IPS-20b (cell line): ENCODE measurements at regions not wholly inside any gene's neighbourhood (a gene's known extent, or its start where the extent isn't known, plus 50 kb on each side); places are given as distances from the start of the nearest gene placed in this dataset.

Experiments used
- H3K27ac ChIP-seq: one replicate; pipeline ENCODE4 v1.5.1; 2013; ENCODE audit warnings: low read length
- H3K27me3 ChIP-seq: 2 replicates; pipeline ENCODE4 v1.6.1; 2013; ENCODE audit warnings: mild to moderate bottlenecking, low read length, inconsistent platforms; ENCODE audit not compliant: insufficient read depth
- H3K36me3 ChIP-seq: 2 replicates; pipeline ENCODE4 v1.6.1; 2013; ENCODE audit warnings: low read depth, mild to moderate bottlenecking, inconsistent platforms, low read length, moderate library complexity; ENCODE audit not compliant: insufficient read depth
- H3K4me1 ChIP-seq: 2 replicates; pipeline ENCODE4 v1.6.1; 2013; ENCODE audit warnings: mild to moderate bottlenecking, control low read depth, inconsistent platforms, low read length, moderate library complexity; ENCODE audit not compliant: insufficient read depth
- H3K4me3 ChIP-seq: 2 replicates; pipeline ENCODE4 v1.5.1; 2013; ENCODE audit warnings: mild to moderate bottlenecking, low read length, inconsistent platforms
- H3K9ac ChIP-seq: 2 replicates; pipeline ENCODE4 v1.6.1; 2013; ENCODE audit warnings: low read depth, mild to moderate bottlenecking, inconsistent platforms, low read length, moderate library complexity
- H3K9me3 ChIP-seq: 2 replicates; pipeline ENCODE4 v1.6.1; 2013; ENCODE audit warnings: mild to moderate bottlenecking, low read depth, low read length, inconsistent platforms; ENCODE audit not compliant: insufficient read depth

GRCh38 chr4:11722223-11722622 is 293.5 kb upstream of the HS3ST1 start:
- Histone ChIP-seq H3K36me3 (no peaks in the 10 kb centered on the region), H3K4me3 (no peak overlapping the region), H3K9me3 (no peaks in the 10 kb centered on the region), H3K27me3 (no peaks in the 10 kb centered on the region), H3K27ac (no peak overlapping the region), H3K4me1 (no peaks in the 10 kb centered on the region), H3K9ac (no peak overlapping the region)

DNA sequence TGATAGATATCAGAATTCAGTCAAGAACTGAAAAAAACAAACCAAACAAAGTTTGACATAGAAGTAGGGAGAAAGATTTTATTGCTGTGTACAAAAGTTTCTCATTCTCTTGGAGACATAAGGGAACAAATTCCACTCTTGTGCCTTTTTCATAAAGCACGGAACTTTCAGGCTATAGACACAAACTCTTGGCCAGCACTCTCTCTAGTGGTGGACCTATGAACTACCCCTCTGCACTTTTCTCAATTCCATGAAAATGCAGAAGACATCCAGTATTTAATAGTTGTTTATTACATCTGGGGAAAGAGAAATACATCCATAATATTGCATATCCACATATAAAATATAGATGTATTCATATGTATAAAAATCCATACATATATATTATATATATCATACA is 291.6 kb upstream of the HS3ST1 start:
- H3K9ac ChIP-seq, result no peak overlapping the region
- H3K36me3 ChIP-seq, result no peaks in the 10 kb centered on the region
- no peaks in the 10 kb centered on the region for H3K4me1 ChIP-seq
- H3K9me3 ChIP-seq, result no peaks in the 10 kb centered on the region
- H3K27ac ChIP-seq, result no peak overlapping the region
- H3K27me3 ChIP-seq, result no peaks in the 10 kb centered on the region
- H3K4me3 ChIP-seq, result no peak overlapping the region

GRCh38 chr4:11719879-11720278 is 291.2 kb upstream of the HS3ST1 start:
- H3K36me3 ChIP-seq, result no peaks in the 10 kb centered on the region
- no peaks in the 10 kb centered on the region for H3K27me3 ChIP-seq
- H3K4me3 ChIP-seq, result no peak overlapping the region
- H3K9ac ChIP-seq, result no peak overlapping the region
- no peaks in the 10 kb centered on the region for H3K4me1 ChIP-seq
- no peaks in the 10 kb centered on the region for H3K9me3 ChIP-seq
- H3K27ac ChIP-seq, result no peak overlapping the region

- peaks cover 4% of the 10 kb centered on the region; the same call in 1 of the 2 replicates for H3K4me1 ChIP-seq
- no peaks in the 10 kb centered on the region for H3K36me3 ChIP-seq
- no peak overlapping the region for H3K4me3 ChIP-seq
- no peak overlapping the region for H3K9ac ChIP-seq
- H3K27ac ChIP-seq, result no peak overlapping the region
- no peaks in the 10 kb centered on the region for H3K27me3 ChIP-seq
- H3K9me3 ChIP-seq, result no peaks in the 10 kb centered on the region
Measured at GRCh38 chr4:11715753-11716521, 287.2 kb upstream of the HS3ST1 start.

GRCh38 chr4:11710453-11711093 is 281.9 kb upstream of the HS3ST1 start:
- Histone ChIP-seq H3K36me3 (no peaks in the 10 kb centered on the region), H3K27me3 (no peaks in the 10 kb centered on the region), H3K4me3 (no peak overlapping the region), H3K9ac (no peak overlapping the region), H3K27ac (no peak overlapping the region), H3K4me1 (peaks cover 10% of the 10 kb centered on the region; the same call in 1 of the 2 replicates), H3K9me3 (peaks cover 6% of the 10 kb centered on the region; the same call in 1 of the 2 replicates)

GRCh38 chr4:11704186-11704830 is 275.6 kb upstream of the HS3ST1 start:
- Histone ChIP-seq H3K27ac (no peak overlapping the region), H3K27me3 (no peaks in the 10 kb centered on the region), H3K9ac (no peak overlapping the region), H3K4me1 (no peaks in the 10 kb centered on the region; the same call in 1 of the 2 replicates), H3K9me3 (peaks cover 6% of the 10 kb centered on the region; the same call in 1 of the 2 replicates), H3K36me3 (no peaks in the 10 kb centered on the region), H3K4me3 (no peak overlapping the region)

DNA sequence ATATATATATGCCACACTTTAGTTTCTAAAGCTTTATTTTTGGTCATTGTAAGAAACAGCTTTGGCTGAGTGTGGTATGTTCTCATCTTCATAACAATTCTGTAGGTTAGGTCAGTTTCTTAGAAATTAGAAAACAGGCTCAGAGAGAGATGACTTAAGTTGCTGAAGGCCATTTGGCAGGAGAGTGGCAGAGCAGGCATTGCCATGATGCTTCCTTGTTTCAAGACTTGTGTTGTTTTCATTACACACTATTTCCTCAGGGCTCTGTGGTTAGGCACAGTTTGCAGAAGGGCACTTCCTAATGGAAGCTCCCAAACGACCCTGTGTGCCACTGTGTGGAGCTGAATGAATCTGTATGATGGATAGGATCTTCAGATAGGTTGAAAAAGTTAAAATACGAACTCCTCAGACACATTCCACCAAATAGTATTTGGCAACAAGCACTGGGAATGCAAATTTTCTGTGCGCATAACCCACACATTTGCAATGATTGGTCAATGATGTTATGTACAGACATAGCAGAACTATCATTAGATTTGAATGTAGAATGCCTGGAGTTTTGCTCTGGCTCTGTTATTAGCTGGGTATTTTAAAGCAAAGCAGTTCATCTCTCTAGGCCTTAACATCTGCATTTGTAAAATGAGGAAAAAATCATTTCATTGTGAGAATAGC is 274.3 kb upstream of the HS3ST1 start:
- Histone ChIP-seq H3K27ac (no peak overlapping the region), H3K27me3 (no peaks in the 10 kb centered on the region), H3K36me3 (no peaks in the 10 kb centered on the region), H3K9ac (no peak overlapping the region), H3K9me3 (peaks cover 4% of the 10 kb centered on the region; the same call in 1 of the 2 replicates), H3K4me3 (no peak overlapping the region), H3K4me1 (no peaks in the 10 kb centered on the region; the same call in 1 of the 2 replicates)

DNA sequence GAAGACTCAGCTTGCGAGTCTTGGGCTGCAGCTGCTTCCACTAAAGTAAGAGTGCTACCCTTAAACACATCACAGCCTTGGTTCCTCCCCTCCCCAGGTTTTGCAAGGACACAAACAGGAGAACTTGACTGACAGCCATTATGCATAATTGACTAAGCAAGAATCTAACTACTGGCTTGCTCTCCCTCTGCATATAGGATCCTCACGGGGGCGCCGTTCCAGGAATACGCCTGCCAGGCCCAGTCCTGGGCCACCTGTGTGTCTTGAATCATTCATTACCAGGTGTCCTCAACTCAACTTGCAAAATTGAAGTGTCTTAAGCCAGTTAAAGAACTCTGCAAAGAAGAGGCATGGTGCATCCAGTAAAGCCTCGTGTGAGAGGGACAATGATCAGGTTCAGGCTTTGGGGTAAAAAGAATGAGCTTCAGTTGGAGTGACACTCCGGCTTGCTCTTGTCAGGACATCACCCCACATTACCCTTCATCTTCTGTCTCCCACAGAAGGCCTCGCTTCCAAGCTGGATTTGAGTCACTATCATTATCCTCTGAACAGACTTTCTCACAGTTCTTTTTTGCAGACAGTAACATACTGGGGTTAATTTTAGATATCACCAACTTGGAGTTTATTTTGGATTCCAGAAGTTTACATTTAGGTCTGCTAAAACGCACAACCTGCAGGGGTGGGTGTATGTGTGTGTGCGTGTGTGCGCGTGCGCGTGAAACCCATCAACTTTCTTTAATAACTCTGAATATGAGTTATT is 273.5 kb upstream of the HS3ST1 start:
- Histone ChIP-seq H3K27ac (no peak overlapping the region), H3K27me3 (no peaks in the 10 kb centered on the region), H3K9me3 (no peaks in the 10 kb centered on the region), H3K9ac (no peak overlapping the region), H3K36me3 (no peaks in the 10 kb centered on the region), H3K4me1 (no peaks in the 10 kb centered on the region; the same call in 1 of the 2 replicates), H3K4me3 (no peak overlapping the region)

DNA sequence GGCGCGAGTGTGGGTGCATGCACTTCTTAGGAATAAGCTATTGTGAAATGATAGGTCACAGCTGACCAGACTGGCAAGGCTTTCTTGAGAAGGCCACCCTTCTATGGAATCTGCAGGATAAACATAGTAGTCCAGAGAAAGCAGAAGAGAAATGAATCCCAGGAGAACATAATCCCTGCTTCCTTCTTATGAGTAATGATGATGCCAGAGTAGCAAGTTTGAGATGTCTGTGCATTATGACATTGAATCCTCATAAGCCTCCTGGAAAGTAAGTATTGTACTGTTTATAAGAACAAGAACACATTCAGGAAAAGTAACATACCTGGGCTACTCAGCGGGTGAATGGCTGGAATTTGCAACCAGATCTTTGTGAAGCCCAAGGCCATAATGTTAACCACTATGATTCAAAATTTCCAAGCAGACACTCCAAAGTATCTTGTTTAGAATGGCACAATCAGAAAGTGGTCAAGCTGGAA is 272.1 kb upstream of the HS3ST1 start:
- H3K27me3 ChIP-seq, result no peaks in the 10 kb centered on the region
- no peaks in the 10 kb centered on the region; the same call in 1 of the 2 replicates for H3K4me1 ChIP-seq
- no peak overlapping the region for H3K9ac ChIP-seq
- H3K9me3 ChIP-seq, result no peaks in the 10 kb centered on the region
- H3K4me3 ChIP-seq, result no peak overlapping the region
- H3K36me3 ChIP-seq, result no peaks in the 10 kb centered on the region
- no peak overlapping the region for H3K27ac ChIP-seq

DNA sequence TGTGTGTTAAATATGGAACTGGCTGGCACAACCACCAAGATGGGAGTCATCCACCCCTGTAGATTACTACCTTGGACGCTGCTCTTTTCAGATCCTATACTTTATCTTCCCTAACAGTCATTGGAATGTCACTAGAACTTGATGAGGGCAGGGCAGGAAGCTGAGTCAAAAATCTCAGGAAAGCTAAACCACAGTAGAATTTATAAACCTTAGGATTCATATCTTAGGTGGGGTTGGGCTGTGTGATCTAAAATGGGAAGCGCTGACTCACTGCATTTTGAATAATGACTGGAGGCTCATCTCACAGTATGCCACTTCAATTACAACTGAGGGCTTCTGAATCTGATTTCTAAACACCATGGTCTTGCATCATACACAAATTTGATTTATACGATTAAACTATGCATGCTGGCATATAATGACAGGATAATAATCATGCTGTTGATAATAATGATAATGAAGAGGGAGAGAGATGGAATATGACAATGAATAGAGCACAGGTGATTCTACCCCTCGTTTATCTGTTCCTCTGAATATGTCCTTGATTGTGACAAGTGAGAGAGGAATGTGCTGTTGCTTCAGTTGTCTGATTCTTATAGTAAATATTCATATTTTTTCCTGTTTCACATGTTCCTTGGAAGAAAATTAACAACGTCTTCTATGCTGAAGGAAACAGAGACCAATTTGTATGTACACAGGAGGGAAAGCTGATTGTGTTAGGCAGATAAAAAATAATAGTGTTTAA is 270.3 kb upstream of the HS3ST1 start:
- Histone ChIP-seq H3K27ac (no peak overlapping the region), H3K4me3 (no peak overlapping the region)

More for the DNA sequence above, 270.3 kb upstream of the HS3ST1 start:
- Histone ChIP-seq H3K27me3 (no peaks in the 10 kb centered on the region), H3K9me3 (no peaks in the 10 kb centered on the region), H3K9ac (no peak overlapping the region), H3K36me3 (no peaks in the 10 kb centered on the region), H3K4me1 (no peaks in the 10 kb centered on the region)
